Suppressor macrophage treated with lipopolysaccharide for 4 hours (primary cell): ENCODE measurements at regions not wholly inside any gene's neighbourhood (a gene's known extent, or its start where the extent isn't known, plus 50 kb on each side); places are given as distances from the start of the nearest gene placed in this dataset.
"Not testable (repeated sequence)": the region's sequence is repeated elsewhere in the genome, so short reads cannot be mapped to it uniquely, and the experiment has no call there.

Experiments
- DNase-seq: peaks from one replicate; pipeline ENCODE4 v3.0.0-alpha.2; 2020

DNA sequence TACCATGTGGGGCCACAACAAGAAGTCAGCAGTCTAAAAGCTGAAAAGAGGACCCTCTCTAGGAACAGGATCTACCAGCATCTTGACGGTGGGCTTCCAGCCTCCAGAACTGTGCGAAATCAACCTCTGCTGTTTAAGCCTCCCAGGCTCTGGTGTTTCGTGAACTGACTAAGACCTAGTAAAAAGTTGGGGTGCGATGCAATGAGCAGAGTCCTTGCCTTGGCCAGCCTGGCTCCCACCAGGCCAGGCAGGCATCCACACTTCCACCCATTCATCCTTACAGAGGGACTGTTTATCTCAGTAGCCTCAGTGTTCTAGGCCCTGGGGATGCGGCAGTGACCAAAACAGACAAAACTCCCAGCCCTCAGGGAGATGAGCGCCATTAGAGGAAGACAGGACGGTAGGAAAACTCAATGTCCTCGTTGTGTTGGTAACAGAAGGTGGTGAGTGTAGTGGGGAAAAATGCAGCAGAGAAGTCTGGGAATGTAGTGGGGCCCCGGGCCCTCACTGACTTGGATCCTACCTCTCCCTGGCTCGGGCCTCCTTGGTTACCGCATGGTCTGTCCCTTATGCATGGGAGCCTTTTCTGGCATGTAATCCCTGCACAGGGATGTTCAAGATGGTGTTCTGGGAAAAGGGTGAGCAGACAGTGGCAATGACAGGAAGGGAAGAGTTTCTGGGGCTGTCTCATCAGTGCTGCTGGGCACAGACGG, 271.8 kb upstream of the HS6ST1 start:
- no peak for DNase-seq

DNA sequence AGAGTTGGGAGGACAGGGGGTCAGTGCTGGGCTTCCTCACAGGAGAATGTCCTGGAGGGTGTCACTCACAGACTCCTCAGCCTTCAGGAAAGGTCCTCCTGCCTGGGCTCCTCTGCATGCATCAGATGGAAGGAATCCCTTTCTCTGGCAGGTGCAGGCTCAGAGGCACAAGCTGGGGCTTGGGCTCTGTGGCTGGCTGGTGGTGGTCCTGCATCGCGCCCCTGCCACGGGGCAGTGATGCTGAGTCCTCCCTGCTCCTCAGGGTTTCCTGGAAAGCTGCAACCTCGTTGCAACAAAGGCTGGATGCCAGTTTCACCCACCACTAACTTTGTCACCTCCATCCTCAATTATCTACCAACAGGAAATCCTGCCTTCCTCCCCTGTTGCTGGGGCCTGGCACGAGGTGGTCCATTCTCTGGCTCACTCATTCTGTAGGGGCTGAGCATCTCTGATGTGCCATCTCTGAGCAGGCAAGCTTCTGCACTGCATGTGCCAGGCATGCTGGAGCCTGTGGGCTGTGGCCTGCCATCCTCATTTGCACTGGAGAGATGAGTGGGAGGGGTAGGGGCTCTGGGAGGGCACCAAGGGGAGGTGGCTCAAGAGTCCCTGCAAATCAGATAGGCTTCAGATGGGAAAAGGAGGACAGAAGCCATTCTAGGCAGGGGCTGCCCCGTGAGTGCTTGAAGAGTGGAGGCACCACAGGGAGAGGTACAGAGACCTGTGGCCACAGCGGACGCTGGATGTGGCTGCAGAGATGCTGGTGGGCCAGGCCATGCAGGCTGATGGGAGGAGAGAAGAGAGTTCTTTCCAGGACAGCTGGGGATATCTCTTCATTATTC, 272.6 kb upstream of the HS6ST1 start:
- no peak for DNase-seq

DNA sequence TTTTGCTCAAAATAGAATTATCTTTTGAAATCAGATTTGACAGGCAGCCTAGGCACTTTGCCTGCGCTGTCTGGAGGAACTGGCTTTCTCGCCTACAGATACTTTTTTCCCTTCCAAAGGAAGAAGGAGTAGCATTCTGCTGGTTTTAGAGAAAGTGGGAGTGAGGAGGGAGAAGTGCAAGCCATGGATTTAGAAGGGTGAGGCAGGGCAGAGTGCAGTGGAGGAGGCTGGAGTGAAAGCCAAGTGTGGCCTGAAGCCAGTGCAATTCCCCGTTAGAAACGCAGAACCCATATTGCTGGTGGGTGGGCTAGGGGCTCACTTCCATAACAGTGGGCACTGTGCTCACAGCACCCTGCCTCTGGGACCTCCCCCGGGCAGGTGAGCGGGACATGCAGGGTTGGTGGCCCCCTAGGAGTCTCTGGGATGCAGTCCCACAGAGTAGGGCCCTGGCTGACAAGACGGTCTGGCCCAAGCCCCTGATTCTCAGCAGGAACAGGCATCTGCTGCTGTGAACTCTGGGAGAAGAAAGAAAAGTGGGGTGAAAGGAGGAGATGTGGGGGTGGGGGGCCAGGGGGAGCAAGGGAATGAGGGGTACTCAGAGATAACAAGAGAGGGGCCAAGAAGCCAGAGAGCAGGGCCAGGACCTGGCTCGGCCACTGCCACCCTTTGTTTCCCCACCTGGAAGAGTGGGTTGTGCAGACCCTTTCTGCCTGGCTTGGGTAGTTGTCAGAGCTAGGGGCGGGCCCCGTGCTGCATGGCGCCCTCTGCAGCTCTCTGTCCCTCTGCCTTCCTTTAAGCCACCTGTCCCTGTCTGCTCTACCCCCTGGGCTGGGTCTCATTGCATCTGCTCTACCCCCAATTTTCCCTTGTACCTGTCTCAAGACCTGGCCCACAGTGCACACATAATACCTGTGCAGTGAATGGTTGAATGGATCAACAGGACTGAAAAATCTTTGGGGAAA, 273.5 kb upstream of the HS6ST1 start:
- no peak for DNase-seq

DNA sequence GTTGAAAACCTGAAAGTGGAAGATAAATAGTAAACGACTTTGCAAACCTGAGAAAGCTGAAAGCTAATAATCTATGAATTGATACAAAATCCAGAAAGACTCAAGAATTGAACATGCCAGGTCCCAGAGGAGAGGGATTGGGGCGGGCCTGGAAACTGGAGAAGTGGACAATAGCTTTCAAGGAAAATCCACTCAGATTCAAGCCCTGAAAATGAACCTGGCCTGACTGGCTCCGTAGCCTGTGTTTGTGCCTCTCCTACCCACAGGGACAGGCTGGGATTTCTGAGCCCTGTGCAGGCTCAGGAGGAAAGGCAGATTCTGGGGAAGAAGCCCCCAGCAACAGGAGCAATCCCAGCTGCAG, 274.8 kb upstream of the HS6ST1 start:
- no peak for DNase-seq

DNA sequence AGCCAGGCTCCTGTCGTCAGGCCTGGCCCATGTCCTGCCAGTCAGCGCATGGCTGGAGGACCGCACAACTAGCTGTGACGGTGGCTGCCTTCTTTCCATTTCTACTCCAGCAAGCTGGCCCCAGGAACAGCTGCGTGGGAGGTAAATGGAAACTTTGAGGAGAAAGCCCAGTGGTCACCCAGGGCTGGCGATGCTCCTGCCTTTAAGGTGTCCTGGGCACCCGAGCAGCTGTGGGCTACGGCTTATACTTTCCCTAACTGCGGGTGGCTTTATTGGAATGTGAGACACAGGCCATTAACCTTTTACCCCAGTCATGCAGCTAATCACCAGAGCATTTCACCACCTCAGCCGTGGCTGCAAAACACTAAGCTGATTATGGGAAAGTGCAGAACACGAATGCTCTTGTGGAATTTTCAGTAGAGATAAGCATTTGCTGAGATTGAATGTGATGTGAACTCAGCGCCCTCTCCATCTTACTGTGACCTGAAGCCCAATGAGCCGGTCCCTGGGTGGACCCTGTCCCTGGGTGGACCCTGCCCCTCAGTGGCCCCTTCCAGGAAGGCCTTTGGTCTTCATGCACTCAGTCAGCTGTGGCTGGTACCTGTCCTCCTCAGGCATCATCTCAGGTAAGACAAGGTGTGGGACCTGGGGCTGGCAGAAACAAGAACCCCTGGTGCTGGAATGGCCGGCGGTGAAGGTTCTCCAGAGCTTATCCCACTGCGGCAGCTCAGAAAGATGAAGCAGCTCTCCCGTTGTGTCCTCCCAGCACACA, 275.4 kb upstream of the HS6ST1 start:
- no peak for DNase-seq

DNA sequence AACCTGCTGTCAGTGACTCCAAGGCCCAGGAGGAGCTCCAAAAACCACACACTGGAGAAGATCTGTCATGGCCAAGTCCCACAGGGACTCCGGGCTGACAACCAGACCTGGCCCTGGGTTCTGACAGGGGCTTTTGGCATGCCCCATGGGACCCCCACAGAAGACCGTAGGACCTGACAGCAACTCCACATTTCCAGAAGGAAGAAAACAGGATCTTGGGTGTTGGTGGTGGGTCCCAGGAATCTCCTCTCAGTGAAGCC, 275.9 kb upstream of the HS6ST1 start:
- no peak for DNase-seq

DNA sequence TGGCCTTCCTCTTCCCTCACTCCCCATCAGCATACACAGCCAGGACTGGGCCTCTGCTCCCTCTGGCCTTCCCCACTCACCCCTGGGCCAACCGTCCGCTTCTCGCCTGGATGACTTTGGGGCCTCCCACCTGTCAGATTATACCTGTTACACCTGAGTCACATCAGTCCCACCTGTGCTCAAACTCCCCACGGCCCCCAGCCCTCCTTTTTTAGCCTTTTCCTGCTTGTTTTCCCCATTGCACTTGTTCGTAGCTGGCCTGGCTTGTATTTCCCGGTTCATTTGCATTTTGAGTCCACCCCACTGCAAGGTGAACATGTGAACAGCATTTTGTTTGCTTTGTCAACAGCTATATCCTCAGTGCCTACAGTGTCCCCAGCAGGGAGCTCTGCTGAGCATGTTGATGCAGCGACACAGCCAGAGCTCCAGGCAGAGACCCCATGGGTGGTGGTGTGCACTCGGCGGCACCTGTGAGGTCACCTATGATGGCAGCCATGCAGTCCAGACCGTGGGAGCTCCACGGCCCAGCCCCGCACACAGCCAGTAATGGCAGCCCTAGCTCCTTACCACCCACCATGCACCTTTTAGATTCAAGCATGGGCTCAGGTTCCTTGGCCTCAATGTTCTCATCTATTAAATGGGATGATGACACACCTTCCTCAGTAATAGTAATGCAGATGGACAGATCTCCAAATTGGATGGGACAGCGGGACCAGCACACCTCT, 276.4 kb upstream of the HS6ST1 start:
- DNase-seq, result no peak

DNA sequence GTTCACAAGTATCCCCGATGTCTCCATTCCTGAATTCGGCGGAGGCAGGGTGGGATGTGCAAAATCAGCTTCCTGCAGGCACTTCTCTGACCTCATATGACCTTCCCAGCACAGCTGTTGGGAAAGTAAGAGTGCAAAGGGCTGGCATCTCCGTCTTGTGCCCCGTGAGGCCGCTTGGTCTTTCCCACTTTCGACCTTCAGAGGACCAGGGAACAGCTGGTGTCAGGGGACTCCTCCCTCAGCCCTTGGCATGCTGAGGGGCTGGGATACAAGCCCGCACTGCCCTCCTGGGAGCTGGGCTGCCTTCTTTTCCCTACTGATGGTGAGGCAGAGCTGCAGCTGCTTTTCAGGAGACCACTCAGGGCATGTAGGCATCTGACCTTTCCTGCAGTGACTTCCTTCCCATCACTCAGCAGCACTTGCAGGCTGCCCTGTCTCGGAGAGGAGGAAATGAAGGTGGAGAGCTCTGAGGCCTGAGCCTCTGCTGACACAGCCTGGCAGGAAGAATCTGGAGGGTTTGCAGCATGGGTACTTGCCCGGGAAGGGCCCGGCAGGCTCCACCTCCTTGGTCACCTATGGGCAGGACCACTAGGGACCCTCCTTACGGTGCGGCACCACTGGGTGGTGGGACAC, 277.2 kb upstream of the HS6ST1 start:
- no peak for DNase-seq

DNA sequence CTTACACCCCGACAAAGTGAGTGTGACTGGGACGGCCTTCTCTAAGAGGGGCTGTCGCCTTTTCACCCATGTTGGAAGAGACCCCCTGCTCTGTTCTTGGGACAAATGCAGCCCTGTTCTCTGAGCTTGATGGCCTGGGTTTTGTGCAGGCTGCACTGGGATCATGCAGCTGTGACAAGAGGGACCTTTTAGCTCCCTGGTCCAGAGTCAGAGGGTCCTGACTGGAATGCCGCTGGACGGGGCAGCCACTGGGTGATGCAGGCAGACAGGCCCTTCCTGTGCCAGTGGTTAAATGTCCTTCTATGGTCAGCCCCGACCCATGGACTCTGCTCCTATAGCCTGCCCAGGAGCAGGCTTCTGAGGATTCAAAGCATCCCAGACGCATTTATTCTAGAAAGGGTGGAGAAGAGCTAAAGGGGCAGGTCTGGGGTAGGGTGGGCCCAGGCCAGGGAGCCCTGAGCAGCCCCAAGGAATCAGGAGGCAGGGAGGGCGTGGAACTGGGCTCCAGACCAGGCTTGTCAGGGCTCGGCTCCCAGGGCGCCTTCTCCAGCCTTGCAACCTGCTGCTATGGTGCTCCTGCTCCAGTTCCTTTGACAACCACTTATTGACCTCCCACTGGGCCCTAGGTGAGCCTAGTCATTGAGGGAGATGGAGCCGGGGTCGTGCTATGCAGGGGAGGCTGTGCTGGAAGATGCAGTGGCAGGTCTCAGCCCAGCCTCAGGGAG, 277.9 kb upstream of the HS6ST1 start:
- no peak for DNase-seq

DNA sequence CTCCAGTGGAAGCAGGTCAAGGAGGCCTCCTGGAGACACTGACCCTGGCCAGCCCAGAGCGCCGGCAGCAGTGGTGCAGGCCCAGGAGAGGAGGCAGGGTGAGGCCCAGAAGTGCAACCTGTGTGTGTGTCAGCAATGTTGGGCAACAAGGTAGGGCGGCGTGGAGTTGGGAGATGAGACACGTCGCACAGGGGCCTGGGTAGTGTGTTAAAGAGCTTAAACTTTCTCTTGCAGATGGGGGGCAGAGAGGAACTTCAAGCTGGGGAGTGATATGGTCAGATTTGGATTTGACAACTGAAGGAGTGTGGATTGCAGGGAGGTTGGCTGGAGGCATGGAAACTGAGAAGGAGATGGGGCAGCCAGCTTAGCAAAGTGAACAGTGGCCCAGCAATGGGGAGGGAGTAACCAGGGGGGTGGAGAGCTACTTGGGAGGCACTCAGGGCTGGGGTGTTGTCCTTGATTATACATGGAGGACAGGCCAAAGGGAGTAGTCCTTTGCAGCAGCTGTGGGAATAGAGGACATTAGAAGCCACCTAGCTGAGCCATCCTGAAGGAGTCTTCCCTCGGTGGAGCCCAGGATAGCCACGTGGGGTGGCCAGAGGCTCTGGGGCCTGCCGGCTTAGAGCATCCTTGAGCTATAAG, 278.6 kb upstream of the HS6ST1 start:
- no peak for DNase-seq

DNA sequence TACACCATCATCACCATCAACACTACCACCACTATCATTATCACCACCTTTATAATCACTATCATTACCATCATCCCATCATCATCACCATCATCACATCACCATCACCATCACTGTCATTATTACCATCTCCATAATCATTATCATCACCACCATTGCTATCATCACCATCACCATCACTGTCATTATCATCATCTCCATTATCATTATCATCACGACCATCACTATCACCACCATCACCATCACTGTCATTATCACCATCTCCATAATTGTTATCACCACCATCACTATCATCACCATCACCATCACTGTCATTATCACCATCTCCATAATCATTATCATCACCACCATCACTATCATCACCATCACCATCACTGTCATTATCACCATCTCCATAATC, 279.6 kb upstream of the HS6ST1 start:
- not testable (repeated sequence) for DNase-seq

DNA sequence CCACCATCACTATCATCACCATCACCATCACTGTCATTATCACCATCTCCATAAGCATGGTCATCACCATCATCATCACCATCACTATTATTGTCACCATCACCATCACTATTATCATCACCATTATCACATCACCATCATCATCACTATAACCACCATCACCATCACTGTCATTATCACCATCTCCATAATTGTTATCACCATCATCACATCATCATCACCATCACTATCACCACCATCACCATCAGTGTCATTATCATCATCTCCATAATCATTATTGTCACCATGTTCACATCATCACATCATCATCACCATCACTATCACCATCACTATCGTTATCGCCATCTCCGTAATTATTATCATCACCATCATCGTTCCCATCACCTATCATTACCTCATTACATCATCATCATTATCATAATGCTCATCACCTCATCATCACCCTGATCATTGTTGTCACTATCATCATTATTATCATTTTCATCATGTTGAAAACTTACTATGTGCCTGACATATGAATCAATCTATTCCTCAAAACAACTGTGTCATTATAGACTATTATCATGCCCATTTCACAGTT, 280.3 kb upstream of the HS6ST1 start:
- DNase-seq, result no peak

DNA sequence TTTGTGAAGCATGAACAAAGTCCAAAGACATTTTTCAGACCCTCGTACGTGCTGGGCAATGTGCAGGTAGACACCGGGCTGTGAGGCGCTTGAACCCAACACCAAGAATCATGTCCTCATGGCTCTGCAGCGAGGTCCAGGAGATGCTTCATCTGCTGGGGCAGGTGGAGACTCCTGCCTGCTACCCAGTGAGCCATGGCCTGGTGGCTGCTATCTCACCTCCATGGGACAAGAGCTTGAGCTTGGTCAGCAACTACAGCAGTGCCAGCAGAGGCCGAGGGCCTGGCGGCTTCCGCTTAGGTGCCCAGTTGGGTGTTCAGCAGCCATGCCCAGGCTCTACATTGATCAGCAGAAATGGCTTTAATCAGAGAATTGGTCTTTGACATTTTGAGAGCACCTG, 281.0 kb upstream of the HS6ST1 start:
- no peak for DNase-seq

DNA sequence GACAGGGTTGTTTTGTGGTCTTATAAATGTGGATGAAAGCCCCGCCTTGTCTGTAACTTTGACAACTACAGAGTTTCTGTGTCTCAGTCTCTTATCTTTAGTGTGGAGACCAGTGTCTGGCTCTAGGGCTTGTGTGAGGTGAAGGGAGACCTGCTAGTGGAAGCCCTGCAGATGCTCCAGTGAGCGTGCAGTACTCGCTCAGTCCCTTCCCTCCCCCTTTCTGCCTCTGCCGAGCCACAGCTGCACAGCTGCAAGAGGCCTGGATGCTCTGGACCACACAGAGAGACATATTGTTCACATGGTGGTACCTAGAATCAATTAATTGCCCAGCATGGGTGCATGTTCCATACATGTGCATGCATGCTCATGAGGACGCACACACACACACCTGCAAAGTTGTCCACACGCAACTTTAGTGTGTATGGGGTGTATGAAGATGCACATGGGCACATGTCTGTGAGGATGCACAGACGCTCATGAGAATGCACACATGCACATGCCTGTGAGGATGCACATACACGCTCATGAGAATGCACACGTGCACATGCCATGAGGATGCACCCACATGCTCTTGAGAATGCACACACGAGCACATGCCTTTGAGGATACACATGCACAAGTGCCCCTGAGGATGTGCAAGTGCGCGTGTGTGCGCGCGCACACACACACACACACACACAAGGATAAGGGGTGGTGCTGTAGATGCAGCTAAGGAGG, 282.1 kb upstream of the HS6ST1 start:
- DNase-seq, result no peak

DNA sequence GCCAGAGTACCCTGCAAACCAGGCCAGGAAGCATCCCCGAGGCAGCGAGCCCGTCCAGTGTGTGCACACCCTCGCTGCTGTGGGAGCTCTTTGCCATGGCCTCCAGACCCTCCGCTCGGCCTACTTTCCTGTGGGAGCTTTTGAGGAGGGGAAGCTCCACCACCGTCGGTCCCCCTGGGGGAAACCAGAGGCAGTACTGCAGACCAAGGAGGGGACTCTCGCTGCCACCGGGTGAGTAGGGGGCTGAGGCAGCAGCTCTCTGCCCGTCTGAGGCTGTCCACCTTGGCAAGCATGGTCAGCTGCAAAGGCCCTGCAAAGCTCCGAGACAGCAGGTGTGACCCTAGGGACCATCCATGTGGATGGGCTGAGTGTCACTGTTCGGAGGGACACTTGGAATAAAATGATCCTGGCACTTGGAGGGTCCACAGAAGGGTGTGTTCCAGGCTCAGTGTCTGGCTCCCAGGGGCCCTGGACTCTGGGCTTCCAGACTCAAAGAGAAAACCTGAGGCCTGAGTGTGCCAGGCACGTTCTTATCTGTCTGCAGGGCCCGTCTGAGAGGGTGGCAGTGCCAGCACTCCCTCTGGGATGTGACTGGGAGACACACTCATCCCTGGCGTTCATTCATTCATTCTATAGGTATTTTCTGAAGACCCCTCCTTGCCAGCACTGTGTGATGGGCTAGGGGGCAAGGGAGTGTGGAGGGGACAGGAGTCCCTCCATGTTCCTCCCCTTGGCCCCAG, 282.8 kb upstream of the HS6ST1 start:
- no peak for DNase-seq

DNA sequence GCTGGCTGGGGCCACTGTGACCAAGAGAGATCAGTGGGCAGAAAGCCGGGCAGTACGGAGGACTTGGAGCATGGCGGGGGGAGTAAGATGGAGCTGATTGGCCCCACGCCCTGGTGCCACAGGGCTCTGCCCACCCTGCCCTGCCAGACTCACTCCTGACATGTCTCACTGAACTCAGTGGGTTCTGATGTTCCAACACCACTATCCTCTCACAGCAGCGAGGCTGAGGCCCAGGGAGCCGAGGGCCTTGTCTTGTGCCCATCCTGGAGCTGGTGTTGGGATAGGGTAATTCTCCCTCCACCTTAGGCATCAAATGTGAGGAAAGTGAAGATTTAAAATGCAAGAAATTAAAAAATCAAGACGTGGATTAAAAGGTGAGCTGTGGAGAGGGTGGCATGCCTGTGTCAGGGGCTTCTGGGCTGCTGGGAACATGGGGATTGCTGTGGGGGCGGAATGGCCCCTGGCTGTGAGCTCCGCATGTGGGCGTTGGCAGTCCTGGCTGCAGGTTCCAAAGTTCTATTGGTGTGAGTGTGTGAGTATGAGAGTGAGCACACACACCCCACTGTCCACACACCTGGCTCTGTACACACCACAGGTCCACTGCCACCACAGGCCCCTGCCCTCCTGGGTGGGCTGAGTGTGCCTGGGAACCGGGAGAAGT, 283.5 kb upstream of the HS6ST1 start:
- no peak for DNase-seq

DNA sequence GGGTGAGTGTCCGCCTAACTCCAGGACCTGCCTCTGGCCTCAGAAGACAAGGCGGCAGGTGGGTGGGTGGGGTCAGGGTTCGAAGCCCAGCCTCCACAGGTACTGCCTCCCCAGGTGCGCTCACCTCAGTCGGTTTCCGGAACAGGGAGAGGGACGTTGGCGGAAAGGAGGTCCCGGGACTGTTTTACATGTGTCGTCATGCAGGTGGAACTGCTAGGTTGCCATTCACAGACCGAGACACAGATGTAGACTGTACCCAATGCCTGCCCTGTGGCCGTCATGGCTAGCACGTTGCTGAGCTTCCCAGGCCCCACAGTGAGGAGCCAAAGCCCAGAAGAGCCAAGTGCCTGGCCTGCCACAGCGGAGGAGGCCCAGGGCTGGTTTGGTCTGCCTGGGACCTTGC, 284.0 kb upstream of the HS6ST1 start:
- DNase-seq, result no peak

DNA sequence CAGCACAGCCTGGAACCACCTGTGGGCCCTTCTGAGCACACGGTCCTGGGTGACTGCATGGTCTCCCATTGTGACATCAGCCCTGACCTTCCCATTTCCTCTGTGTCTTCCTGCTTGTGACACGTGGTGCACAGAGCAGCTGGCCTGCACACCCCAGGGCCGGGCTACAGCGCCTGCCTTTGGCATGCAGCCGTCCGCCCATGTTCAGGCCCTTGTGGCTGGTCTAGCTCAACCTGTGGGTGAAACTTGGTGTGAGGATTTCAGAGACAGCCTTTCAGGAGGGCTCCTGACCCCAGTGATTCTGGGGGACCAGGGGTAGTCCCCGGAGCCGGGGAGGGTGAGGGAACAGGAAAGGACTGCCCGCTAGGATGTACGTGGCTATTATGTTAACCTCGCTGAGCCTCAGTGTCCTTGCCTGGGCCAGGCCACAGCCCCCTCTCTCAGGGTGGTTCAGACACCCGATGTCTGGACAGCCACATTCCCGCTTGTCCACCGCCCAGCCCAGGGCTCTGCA, 284.8 kb upstream of the HS6ST1 start:
- DNase-seq, result peak; percentile 45
